Neural progenitor cell (in vitro differentiated cells): ENCODE measurements at regions not wholly inside any gene's neighbourhood (a gene's known extent, or its start where the extent isn't known, plus 50 kb on each side); places are given as distances from the start of the nearest gene placed in this dataset.

Source experiments
- DNase-seq: peaks from one replicate; pipeline ENCODE4 v3.0.0-alpha.2; 2016; ENCODE audit warnings: low spot score
- H2AFZ ChIP-seq: fragments of 200-600 bp; sonication (generic); replicated peaks from 2 replicates; pipeline ENCODE4 v1.6.1; 2016; ENCODE audit warnings: antibody characterized with exemption
- H3F3A ChIP-seq: fragments of 200-600 bp; sonication (generic); 2 replicates; pipeline ENCODE4 v1.6.1; 2016; ENCODE audit warnings: antibody characterized with exemption, low read depth
- H3K27ac ChIP-seq: fragments of 200-600 bp; sonication (generic); 2 replicates; pipeline ENCODE4 v1.5.1; 2016; ENCODE audit warnings: mild to moderate bottlenecking
- H3K27me3 ChIP-seq: fragments of 200-600 bp; sonication (generic); 2 replicates; pipeline ENCODE4 v1.6.1; 2016; ENCODE audit warnings: mild to moderate bottlenecking, moderate library complexity
- H3K36me3 ChIP-seq: fragments of 200-600 bp; sonication (generic); 2 replicates; pipeline ENCODE4 v1.5.1; 2016
- H3K4me1 ChIP-seq: fragments of 200-600 bp; sonication (generic); 2 replicates; pipeline ENCODE4 v1.6.1; 2016; ENCODE audit warnings: mixed run types
- H3K4me2 ChIP-seq: fragments of 200-600 bp; sonication (generic); 2 replicates; pipeline ENCODE4 v1.6.1; 2016
- H3K4me3 ChIP-seq: fragments of 200-600 bp; sonication (generic); 2 replicates; pipeline ENCODE4 v1.5.1; 2016
- H3K79me2 ChIP-seq: fragments of 200-600 bp; sonication (generic); 2 replicates; pipeline ENCODE4 v1.6.1; 2016; ENCODE audit warnings: low read depth
- H3K9ac ChIP-seq: fragments of 200-600 bp; sonication (generic); 2 replicates; pipeline ENCODE4 v1.6.1; 2016
- H3K9me3 ChIP-seq: fragments of 200-600 bp; sonication (generic); 2 replicates; pipeline ENCODE4 v1.5.1; 2016; ENCODE audit warnings: low read depth
- H4K20me1 ChIP-seq: fragments of 200-600 bp; sonication (generic); 2 replicates; pipeline ENCODE4 v1.6.1; 2016; ENCODE audit warnings: low read depth
- H3K27ac Mint-ChIP-seq: 3 replicates; pipeline ENCODE4 v1.8.0; 2021; ENCODE audit warnings: mixed read lengths
- H3K27me3 Mint-ChIP-seq: 2 replicates; pipeline ENCODE4 v1.8.0; 2022; ENCODE audit warnings: low read depth, mild to moderate bottlenecking, inconsistent platforms, moderate library complexity, mixed read lengths; ENCODE audit not compliant: insufficient read depth
- H3K36me3 Mint-ChIP-seq: 3 replicates; pipeline ENCODE4 v1.8.0; 2021; ENCODE audit warnings: mixed read lengths
- H3K4me1 Mint-ChIP-seq: 3 replicates; pipeline ENCODE4 v1.8.0; 2021; ENCODE audit warnings: mixed read lengths
- H3K4me3 Mint-ChIP-seq: 3 replicates; pipeline ENCODE4 v1.8.0; 2021; ENCODE audit warnings: mild to moderate bottlenecking, moderate library complexity, mixed read lengths
- H3K9me3 Mint-ChIP-seq: 3 replicates; pipeline ENCODE4 v1.8.0; 2020; ENCODE audit warnings: mixed read lengths
- CTCF ChIP-seq: fragments of 200-600 bp; sonication (generic); IDR thresholded peaks from 2 replicates; pipeline ENCODE4 v1.5.1; 2017; ENCODE audit warnings: antibody characterized with exemption, mild to moderate bottlenecking
- EZH2 ChIP-seq: fragments of 200-600 bp; sonication (generic); IDR thresholded peaks from 2 replicates; pipeline ENCODE4 v1.6.1; 2017; ENCODE audit warnings: antibody characterized with exemption, mild to moderate bottlenecking, moderate library complexity
- EZH2phosphoT487 ChIP-seq: fragments of 200-600 bp; sonication (generic); IDR thresholded peaks from 2 replicates; pipeline ENCODE4 v1.6.1; 2017; ENCODE audit warnings: antibody characterized with exemption

GRCh38 chr20:7379621-7380220 lies 560.5 kb downstream of the HAO1 start:
- peaks cover 20% of the 10 kb centered on the region for H3K9me3 Mint-ChIP-seq
- no peak for DNase-seq

GRCh38 chr20:7383216-7383615 lies 557.0 kb downstream of the HAO1 start:
- no peaks in the 10 kb centered on the region for H3K4me1 Mint-ChIP-seq
- no peaks in the 10 kb centered on the region for H3K36me3 Mint-ChIP-seq

More at GRCh38 chr20:7379621-7380220, 560.5 kb downstream of the HAO1 start:
- Histone ChIP-seq H3K4me2 (no peak overlapping the region), H3K27me3 (no peaks in the 10 kb centered on the region), H3K9me3 (no peaks in the 10 kb centered on the region), H3K36me3 (no peaks in the 10 kb centered on the region), H3F3A (no peaks in the 10 kb centered on the region), H3K4me1 (peaks cover 8% of the 10 kb centered on the region), H3K27ac (no peak overlapping the region), H3K4me3 (no peak overlapping the region), H2AFZ (no peak overlapping the region), H3K9ac (no peak overlapping the region), H3K79me2 (no peaks in the 10 kb centered on the region), H4K20me1 (no peaks in the 10 kb centered on the region)
- TF ChIP-seq EZH2 (no peak), EZH2phosphoT487 (no peak), CTCF (no peak)
- peaks cover 2% of the 10 kb centered on the region for H3K27me3 Mint-ChIP-seq
- no peak overlapping the region for H3K27ac Mint-ChIP-seq
- H3K4me3 Mint-ChIP-seq: no peak overlapping the region
- no peaks in the 10 kb centered on the region for H3K36me3 Mint-ChIP-seq
- H3K4me1 Mint-ChIP-seq: no peaks in the 10 kb centered on the region

GRCh38 chr20:7387638-7388193 lies 552.5 kb downstream of the HAO1 start:
- DNase-seq: no peak
- Mint-ChIP-seq H3K9me3 (peaks cover 5% of the 10 kb centered on the region), H3K4me3 (no peak overlapping the region), H3K27ac (no peak overlapping the region), H3K4me1 (peaks cover 6% of the 10 kb centered on the region), H3K27me3 (peaks cover 2% of the 10 kb centered on the region), H3K36me3 (no peaks in the 10 kb centered on the region)
- H3K27ac ChIP-seq: no peak overlapping the region
- H3K27me3 ChIP-seq: no peaks in the 10 kb centered on the region
- TF ChIP-seq EZH2: no peak
- TF ChIP-seq CTCF: no peak
- no peak for TF ChIP-seq EZH2phosphoT487
- no peaks in the 10 kb centered on the region for H4K20me1 ChIP-seq
- no peak overlapping the region for H3K4me2 ChIP-seq
- H2AFZ ChIP-seq: no peak overlapping the region
- no peaks in the 10 kb centered on the region for H3K9me3 ChIP-seq
- no peaks in the 10 kb centered on the region for H3K36me3 ChIP-seq
- H3K9ac ChIP-seq: no peak overlapping the region
- no peaks in the 10 kb centered on the region for H3K79me2 ChIP-seq
- H3F3A ChIP-seq: no peaks in the 10 kb centered on the region
- H3K4me3 ChIP-seq: no peak overlapping the region
- H3K4me1 ChIP-seq: no peaks in the 10 kb centered on the region

More at GRCh38 chr20:7383216-7383615, 557.0 kb downstream of the HAO1 start:
- Histone ChIP-seq H3K4me3 (no peak overlapping the region), H3K36me3 (no peaks in the 10 kb centered on the region), H4K20me1 (no peaks in the 10 kb centered on the region), H3K79me2 (no peaks in the 10 kb centered on the region), H3K27me3 (no peaks in the 10 kb centered on the region), H3K4me2 (no peak overlapping the region), H3F3A (no peaks in the 10 kb centered on the region), H2AFZ (no peak overlapping the region), H3K27ac (no peak overlapping the region), H3K4me1 (no peaks in the 10 kb centered on the region), H3K9me3 (no peaks in the 10 kb centered on the region), H3K9ac (no peak overlapping the region)
- H3K4me3 Mint-ChIP-seq: no peak overlapping the region
- no peak for DNase-seq
- H3K27ac Mint-ChIP-seq: no peak overlapping the region
- H3K27me3 Mint-ChIP-seq: peaks cover 4% of the 10 kb centered on the region
- H3K9me3 Mint-ChIP-seq: peaks cover 8% of the 10 kb centered on the region
- TF ChIP-seq CTCF: no peak
- no peak for TF ChIP-seq EZH2
- no peak for TF ChIP-seq EZH2phosphoT487
